Testis (tissue), 2 donors: ENCODE measurements at regions not wholly inside any gene's neighbourhood (a gene's known extent, or its start where the extent isn't known, plus 50 kb on each side); places are given as distances from the start of the nearest gene placed in this dataset.
"Not testable (repeated sequence)": the region's sequence is repeated elsewhere in the genome, so short reads cannot be mapped to it uniquely, and the experiment has no call there.

ENCODE experiments used
- CTCF ChIP-seq, 3 experiments: fragments of 450-650 bp in 2 of 3; fragments of 200-600 bp in 1 of 3; sonication (generic) in 1 of 3; IDR thresholded peaks; one replicate each; pipeline ENCODE4 v1.5.1; 2016 to 2019; ENCODE audit warnings: antibody characterized with exemption in 3 of 3, mild to moderate bottlenecking in 2 of 3, moderate library complexity in 1 of 3
- POLR2A ChIP-seq: fragments of 450-650 bp; IDR thresholded peaks from one replicate; pipeline ENCODE4 v1.6.1; 2017; ENCODE audit warnings: antibody characterized with exemption, mild to moderate bottlenecking, moderate library complexity

GRCh38 chr1:199839608-199840007 lies 187.9 kb upstream of the NR5A2 start:
- not testable (repeated sequence) for TF ChIP-seq CTCF (IDR thresholded peaks at IDR 0.05); POLR2A
